SK-N-MC (cell line): ENCODE measurements at regions not wholly inside any gene's neighbourhood (a gene's known extent, or its start where the extent isn't known, plus 50 kb on each side); places are given as distances from the start of the nearest gene placed in this dataset.

ENCODE experiments used
- DNase-seq: peaks from one replicate; pipeline ENCODE4 v3.0.0-alpha.2; 2011; ENCODE audit warnings: low read depth, low spot score
- H3K27ac ChIP-seq: fragments of 200-600 bp; sonication (generic); 2 replicates; pipeline ENCODE4 v1.5.1; 2016; ENCODE audit warnings: mixed run types
- H3K36me3 ChIP-seq: fragments of 200-600 bp; sonication (generic); 2 replicates; pipeline ENCODE4 v1.6.1; 2017; ENCODE audit warnings: antibody characterized with exemption, low read length, mixed read lengths; ENCODE audit not compliant: insufficient read depth
- H3K4me3 ChIP-seq: fragments of 200-600 bp; sonication (generic); 2 replicates; pipeline ENCODE4 v1.5.1; 2016
- H3K9ac ChIP-seq: fragments of 200-600 bp; sonication (generic); 2 replicates; pipeline ENCODE4 v1.8.0; 2017; ENCODE audit warnings: mixed run types, mixed read lengths; ENCODE audit not compliant: insufficient read length
- H3K9me3 ChIP-seq: fragments of 200-600 bp; sonication (generic); 2 replicates; pipeline ENCODE4 v1.6.1; 2017; ENCODE audit warnings: low read depth, mild to moderate bottlenecking, antibody characterized with exemption, low read length, moderate library complexity, mixed read lengths
- EZH2 ChIP-seq: fragments of 200-600 bp; sonication (generic); IDR thresholded peaks from one replicate; pipeline ENCODE4 v1.6.1; 2017; ENCODE audit warnings: antibody characterized with exemption
- FOXP2 ChIP-seq: optimal IDR thresholded peaks from 2 replicates; pipeline ENCODE3; 2011; ENCODE audit warnings: mild to moderate bottlenecking, moderate library complexity; ENCODE audit not compliant: insufficient read depth; ENCODE audit errors: extremely low read length, control extremely low read depth
- POLR2AphosphoS5 ChIP-seq: IDR thresholded peaks from 2 replicates; pipeline ENCODE4 v1.6.1; 2012; ENCODE audit warnings: mild to moderate bottlenecking, low read depth, low read length, borderline replicate concordance

- H3K4me3 ChIP-seq = no peak overlapping the region
- TF ChIP-seq POLR2AphosphoS5 (no peak), EZH2 (no peak), FOXP2 (no peak)
- DNase-seq = no peak
Observed at GRCh38 chr22:27560781-27561180, 240.8 kb downstream of the MN1 start.

GRCh38 chr22:27561286-27561904 lies 240.2 kb downstream of the MN1 start:
- Histone ChIP-seq H3K36me3 (no peaks in the 10 kb centered on the region), H3K4me3 (no peak overlapping the region), H3K27ac (no peak overlapping the region), H3K9me3 (no peaks in the 10 kb centered on the region), H3K9ac (no peak overlapping the region)
- DNase-seq = no peak
- TF ChIP-seq POLR2AphosphoS5 = no peak
- TF ChIP-seq EZH2 = no peak
- TF ChIP-seq FOXP2 = no peak

More at GRCh38 chr22:27560781-27561180, 240.8 kb downstream of the MN1 start:
- no peak overlapping the region for H3K27ac ChIP-seq
- H3K9me3 ChIP-seq = no peaks in the 10 kb centered on the region
- no peaks in the 10 kb centered on the region for H3K36me3 ChIP-seq
- no peak overlapping the region for H3K9ac ChIP-seq

DNA sequence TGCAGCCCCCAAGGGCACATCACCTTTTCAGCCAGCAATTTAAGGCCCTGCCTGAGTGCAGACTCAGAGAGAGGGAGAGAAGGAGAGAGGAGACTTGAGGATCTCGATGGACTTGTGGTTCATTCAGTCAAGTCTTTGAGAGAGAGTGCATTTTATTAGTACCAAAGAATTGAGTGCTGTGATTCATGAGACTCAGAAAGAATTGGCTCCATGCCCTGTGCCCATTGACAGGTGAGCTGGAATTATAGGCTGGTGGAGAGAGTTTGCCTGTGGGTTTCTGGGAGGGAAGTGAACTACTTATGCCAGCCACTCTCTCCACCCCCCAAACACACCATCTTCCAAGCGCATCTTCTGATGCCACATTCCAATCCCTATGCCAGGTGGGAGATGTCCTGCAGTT lies 236.8 kb downstream of the MN1 start:
- Histone ChIP-seq H3K4me3 (no peak overlapping the region), H3K36me3 (no peaks in the 10 kb centered on the region), H3K27ac (no peak overlapping the region), H3K9me3 (no peaks in the 10 kb centered on the region), H3K9ac (no peak overlapping the region)
- TF ChIP-seq POLR2AphosphoS5 (no peak), EZH2 (no peak), FOXP2 (no peak)
- no peak for DNase-seq

GRCh38 chr22:27566602-27567001 lies 235.0 kb downstream of the MN1 start:
- TF ChIP-seq POLR2AphosphoS5 = no peak
- no peak for TF ChIP-seq FOXP2
- no peak for TF ChIP-seq EZH2
- H3K27ac ChIP-seq = no peak overlapping the region
- H3K9me3 ChIP-seq = no peaks in the 10 kb centered on the region
- no peak overlapping the region for H3K4me3 ChIP-seq
- DNase-seq = no peak
- no peaks in the 10 kb centered on the region for H3K36me3 ChIP-seq
- H3K9ac ChIP-seq = no peak overlapping the region

- no peak overlapping the region for H3K4me3 ChIP-seq
- peak; percentile 62 for DNase-seq
Observed at GRCh38 chr22:27568265-27568664, 233.3 kb downstream of the MN1 start.

DNA sequence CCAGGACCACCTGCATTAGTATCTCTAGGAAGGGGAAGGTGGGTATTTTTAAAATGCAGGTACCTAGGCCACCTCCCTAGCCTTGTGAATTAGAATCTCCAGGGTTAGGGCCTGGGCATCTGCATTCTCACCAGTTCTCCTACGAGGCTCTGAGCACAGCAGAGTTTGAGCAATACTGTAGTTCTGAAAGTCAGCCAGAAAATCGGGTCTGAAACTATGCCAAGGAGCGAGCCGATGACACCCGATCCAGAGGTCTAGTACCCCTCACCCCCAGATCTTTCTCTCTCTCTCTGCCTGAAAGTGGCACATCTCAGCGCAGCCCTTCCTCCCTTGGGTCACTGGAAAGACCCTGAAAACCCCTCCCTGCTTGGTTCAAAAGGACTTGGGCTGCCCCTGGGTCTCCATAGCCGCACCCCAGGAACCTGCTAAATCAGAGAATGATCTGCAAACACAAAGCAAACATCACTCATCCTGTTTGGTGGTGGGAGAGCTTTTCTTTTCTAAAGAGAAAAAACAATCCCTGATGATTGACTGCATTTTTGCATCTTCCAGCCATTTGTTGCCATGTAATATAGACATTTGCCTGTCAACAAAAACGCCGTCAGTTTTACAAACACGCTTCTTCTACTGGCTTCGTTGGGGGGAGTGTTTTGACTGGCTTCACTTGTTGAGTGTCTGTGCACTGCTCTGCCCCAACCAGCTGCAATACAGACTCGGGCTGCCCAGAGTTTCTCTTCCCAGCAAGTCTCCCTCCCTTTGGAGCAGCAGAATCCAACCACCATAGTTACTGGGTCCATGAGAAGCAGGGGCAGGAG lies 229.9 kb downstream of the MN1 start:
- Histone ChIP-seq H3K4me3 (no peak overlapping the region), H3K9ac (no peak overlapping the region), H3K36me3 (no peaks in the 10 kb centered on the region), H3K9me3 (no peaks in the 10 kb centered on the region), H3K27ac (no peak overlapping the region)
- DNase-seq = no peak
- no peak for TF ChIP-seq EZH2
- no peak for TF ChIP-seq FOXP2
- TF ChIP-seq POLR2AphosphoS5 = no peak

More at GRCh38 chr22:27568265-27568664, 233.3 kb downstream of the MN1 start:
- no peaks in the 10 kb centered on the region for H3K36me3 ChIP-seq
- peak overlapping the region; percentile 68 for H3K27ac ChIP-seq
- no peak overlapping the region for H3K9ac ChIP-seq
- TF ChIP-seq EZH2 = no peak
- no peak for TF ChIP-seq POLR2AphosphoS5
- TF ChIP-seq FOXP2 = no peak
- H3K9me3 ChIP-seq = no peaks in the 10 kb centered on the region

DNA sequence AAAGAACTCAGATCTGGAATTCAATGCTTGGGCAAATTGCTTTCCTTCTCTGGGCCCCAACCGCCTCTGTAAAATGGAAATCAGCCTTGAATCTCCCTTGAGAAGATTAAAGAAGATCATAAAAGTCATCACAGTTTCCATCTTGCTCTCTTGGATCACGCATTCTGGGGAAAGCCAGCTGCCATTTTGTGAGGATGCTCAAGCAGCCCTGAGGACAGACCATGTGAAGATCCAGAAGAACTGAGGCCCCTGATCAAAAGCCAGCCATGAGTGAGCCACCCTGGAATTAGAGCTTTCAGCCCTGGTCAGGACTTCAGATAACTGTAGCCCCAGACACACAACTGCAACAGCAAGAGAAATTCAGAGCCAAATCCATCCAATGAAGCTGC lies 229.3 kb downstream of the MN1 start:
- H3K36me3 ChIP-seq = no peaks in the 10 kb centered on the region
- no peak for TF ChIP-seq EZH2
- no peak for TF ChIP-seq FOXP2
- TF ChIP-seq POLR2AphosphoS5 = no peak
- DNase-seq = no peak
- H3K9me3 ChIP-seq = no peaks in the 10 kb centered on the region
- H3K4me3 ChIP-seq = no peak overlapping the region
- H3K27ac ChIP-seq = no peak overlapping the region
- no peak overlapping the region for H3K9ac ChIP-seq

DNA sequence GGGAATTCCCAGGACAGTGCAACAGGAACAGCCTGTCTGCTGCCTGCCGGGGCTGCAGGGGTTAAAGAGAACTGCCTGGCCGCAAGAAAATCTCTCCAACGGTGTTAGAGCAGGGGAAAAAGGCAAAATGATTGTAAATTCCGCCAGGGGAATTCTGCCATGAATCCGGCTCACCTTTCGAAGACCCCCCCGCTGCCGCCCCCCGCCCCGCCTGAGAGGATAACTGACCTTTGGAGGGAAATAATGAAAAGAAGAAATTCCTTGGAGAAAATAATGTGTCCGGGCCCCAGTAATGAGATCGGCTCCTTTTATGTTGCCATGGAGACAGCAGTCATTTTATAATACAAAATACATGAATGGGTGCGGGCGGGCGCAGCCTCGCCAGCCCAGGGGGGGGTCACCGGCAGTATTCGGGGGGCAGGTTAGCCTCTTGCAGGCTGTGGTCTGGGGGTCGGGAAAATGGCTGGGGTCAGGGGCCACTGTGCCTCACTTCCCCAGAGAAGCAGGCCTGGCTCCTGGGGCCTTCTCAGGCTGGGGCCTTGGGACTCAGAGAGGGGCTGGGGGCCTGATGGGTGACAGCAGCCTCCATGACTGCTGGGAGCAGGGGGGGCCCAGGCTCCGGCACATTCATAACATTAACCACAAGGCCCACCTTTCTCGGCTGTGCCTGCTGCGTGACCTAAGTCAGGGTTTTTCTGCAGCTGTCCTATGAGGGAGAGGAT lies 228.1 kb downstream of the MN1 start:
- Histone ChIP-seq H3K9ac (no peak overlapping the region), H3K27ac (no peak overlapping the region), H3K36me3 (no peaks in the 10 kb centered on the region), H3K9me3 (no peaks in the 10 kb centered on the region), H3K4me3 (no peak overlapping the region)
- DNase-seq = no peak
- TF ChIP-seq EZH2 = no peak
- no peak for TF ChIP-seq POLR2AphosphoS5
- no peak for TF ChIP-seq FOXP2
